HEK293T (cell line): ENCODE measurements at regions not wholly inside any gene's neighbourhood (a gene's known extent, or its start where the extent isn't known, plus 50 kb on each side); places are given as distances from the start of the nearest gene placed in this dataset.

ENCODE experiments used
- ELF4 ChIP-seq: fragments of 450-650 bp; IDR thresholded peaks from 2 replicates; pipeline ENCODE4 v1.6.1; 2017; ENCODE audit warnings: antibody characterized with exemption
- FOXK2 ChIP-seq: fragments of 450-650 bp; IDR thresholded peaks from 2 replicates; pipeline ENCODE4 v1.6.1; 2016; ENCODE audit warnings: mild to moderate bottlenecking
- L3MBTL2 ChIP-seq: fragments of 450-650 bp; conservative IDR thresholded peaks from 2 replicates; pipeline ENCODE4 v1.6.1; 2016; ENCODE audit warnings: mild to moderate bottlenecking
- ZNF384 ChIP-seq: fragments of 450-650 bp; IDR thresholded peaks from 2 replicates; pipeline ENCODE4 v1.6.1; 2016

GRCh38 chr10:65032867-65033769 lies 1511.9 kb downstream of the REEP3 start:
- TF ChIP-seq ELF4 (no peak), ZNF384 (no peak), FOXK2 (no peak), L3MBTL2 (no peak)
